ENCODE measurements at regions not wholly inside any gene's neighbourhood (a gene's known extent, or its start where the extent isn't known, plus 50 kb on each side); places are given as distances from the start of the nearest gene placed in this dataset.
A peak's percentile ranks its signal among the peaks of the same experiment; 100 is the strongest.
"Not testable (repeated sequence)": the region's sequence is repeated elsewhere in the genome, so short reads cannot be mapped to it uniquely, and the experiment has no call there.

DNA sequence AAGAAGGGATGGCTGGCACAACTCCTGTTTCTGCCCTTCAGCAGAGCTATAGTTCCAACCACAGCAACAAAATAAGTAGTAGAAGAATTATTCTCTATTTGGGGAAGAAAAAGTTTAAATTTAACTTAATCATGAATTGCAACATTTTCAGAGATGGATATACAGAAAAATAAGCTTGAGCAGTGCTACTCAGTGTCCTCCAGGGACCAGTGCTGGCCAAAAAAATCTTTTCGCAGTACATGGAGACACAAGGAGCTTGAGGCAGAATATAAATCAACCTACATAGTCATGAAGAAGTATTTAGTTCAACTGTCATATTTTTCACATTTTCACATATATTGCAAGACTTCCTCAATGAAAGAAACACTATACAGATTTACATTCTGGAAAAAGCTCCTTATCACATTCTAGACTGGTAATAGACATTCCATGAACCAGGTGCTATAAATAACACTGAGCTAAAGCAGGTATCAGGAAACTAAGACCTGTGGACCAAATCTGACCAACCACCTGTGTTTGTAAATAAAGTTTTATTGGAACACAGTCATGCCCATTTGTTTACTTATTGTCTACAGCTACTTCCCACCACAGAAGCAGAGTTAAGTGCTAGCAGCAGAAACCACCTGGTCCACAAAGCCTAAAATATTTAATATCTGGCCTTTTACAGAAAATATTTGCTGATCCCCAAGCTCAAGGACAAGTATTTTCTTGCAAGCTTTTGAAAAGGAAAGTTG, 101.9 kb downstream of the RGS21 start:
- DNase-seq (ENCODE audit: low read depth), result no peak

DNA sequence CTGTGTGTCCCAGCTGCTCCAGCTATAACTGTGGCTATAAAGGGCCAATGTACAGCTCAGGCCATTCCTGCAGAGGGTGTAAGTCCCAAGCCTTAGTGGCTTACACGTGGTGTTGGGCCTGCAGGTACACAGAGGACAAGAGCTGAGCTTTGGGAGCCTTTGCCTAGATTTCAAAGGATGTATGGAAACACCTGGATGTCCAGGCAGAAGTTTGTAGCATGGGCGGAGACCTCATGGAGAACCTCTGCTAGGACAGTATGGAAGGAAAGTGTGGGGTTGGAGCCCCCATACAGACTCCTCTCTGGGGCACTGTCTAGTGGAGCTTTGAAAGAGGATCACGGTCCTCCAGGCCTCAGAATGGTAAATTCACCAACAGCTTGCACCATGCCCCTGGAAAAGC, 113.9 kb downstream of the RGS21 start:
- no peak for DNase-seq (ENCODE audit: low read depth)

DNA sequence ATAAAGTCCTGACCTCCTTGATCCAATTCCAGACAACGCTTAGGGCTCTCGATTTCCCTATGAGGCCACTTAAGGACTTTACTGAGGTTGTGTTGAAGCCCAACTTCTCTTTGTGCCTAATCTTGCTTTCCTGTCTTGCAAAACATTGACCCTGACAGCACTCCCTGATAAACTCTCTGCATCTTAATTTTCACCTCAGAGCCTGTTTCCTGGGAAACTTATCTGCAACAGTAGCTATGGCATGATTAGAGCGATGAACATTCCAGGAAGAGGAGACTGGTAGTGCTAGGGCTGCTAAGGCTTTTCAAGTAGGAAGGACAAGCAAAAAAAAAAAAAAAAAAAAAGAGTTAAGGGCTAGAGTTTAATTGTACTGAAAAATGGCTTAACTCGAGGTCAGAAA, 118.9 kb downstream of the RGS21 start:
- DNase-seq (ENCODE audit: low read depth), result no peak

DNA sequence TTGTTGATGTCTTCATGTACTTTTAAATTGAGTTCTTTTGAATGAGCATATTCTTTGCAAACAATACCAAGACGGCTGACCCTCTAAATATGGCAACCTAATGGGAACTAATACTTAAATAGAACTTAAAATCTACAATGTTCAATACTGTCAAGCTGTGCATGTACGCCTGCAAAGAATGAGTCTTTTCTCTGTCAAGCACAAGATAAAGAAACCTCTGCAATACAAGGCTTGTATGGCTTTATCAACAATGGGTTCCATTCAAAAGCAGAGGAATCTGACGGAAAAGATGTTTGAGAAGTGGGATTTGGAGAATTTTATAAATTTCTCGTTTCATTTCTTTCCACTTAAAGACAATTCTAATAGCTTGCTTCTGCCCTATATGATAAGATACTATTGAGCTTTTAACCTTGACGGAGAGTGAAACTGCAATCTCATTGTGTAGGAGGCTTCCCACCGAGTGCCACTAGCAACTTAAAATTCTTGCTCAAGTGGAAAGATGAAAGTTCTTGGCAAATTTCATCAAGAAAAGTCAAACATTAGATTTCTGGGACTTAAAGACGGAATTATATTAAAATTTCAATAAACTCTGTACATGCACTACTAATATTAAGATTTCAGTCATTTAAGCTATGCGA, 119.8 kb downstream of the RGS21 start:
- DNase-seq (ENCODE audit: low read depth), result no peak

DNA sequence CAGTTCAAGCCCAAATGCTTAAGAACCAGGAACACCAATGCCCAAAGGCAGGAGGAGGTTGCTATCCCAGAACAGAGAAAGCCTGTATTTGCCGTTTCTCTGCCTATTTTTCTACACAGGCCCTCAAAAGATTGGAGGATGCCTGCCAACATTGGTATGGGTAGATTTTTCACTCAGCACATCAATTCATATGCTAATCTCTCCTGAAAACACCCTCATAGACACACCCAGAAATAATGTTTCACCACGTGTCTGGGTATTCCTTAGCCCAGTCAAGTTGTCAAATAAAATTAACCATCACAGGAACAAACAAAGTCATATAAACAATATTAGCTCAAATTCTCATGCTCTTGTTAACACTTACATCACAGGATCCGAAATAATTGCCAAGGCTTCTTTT, 121.9 kb downstream of the RGS21 start:
- no peak for DNase-seq (ENCODE audit: low read depth)

DNA sequence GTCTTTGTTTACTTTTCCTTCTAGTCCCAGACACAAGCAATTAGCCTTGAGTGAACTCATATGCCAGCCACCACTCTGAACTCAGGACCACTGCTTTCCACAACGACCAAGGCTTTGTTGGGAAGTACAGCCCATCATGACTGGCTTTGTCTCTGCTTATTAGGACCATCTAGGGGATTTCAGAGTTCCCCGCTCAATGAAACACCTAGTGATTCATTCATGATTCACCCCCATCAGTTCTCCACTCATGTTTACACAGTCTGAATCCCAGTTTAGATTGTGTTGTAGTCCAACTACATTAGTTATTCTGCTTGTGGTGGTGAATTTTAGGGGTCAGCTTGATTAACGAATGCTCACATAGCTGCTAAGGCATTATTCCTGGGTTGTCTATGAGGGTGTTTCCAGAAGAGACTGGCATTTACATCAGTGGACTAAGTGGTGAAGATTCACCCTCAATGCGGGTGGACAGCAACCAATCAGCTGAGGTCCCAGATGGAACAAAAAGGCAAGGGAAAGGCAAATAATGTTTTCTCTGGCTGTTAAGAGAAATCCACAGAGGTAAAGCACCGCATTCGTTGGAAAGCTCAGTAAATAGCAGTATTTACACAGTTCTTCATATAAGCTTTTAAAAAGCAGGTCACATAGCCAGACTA, 122.7 kb downstream of the RGS21 start:
- DNase-seq (ENCODE audit: low read depth), result peak; percentile 87

DNA sequence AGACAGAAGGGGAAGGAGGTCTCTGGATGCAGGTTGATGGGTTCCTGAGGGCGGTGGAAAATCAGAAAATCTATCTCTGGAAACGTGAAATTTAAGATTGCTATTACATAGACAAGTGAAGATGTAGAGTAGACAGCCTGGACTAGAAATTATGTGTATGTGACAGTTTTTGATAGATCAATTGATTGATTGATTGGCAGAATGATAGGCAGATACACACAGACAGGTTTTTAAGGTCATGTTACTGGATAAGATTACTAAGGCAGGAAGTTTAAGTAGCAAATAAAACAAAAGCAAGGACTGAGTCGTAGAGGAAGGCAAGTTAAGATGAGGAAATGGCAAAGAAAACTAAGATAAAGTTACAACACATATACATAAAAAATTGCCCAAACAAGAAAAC, 124.7 kb downstream of the RGS21 start:
- DNase-seq (ENCODE audit: low read depth), result no peak

DNA sequence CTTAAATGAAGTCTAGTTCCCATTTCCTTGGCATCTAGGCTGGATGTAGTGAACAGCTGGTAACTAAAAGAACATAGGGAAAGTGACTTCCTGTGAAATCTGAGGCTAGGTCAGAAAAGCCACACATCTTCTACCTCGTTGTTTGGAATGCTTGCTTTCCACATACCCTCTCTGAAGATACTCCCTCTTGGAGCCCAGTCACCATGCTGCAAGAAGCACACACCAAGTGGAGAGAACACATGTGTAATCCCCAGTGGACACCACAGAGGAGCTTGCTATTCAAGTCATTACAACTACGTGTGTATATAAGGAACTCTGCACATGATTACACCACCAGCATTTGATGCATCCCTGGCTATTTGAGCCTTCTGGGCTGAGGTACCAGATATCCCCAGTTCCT, 125.9 kb downstream of the RGS21 start:
- DNase-seq (ENCODE audit: low read depth), result peak; percentile 21

DNA sequence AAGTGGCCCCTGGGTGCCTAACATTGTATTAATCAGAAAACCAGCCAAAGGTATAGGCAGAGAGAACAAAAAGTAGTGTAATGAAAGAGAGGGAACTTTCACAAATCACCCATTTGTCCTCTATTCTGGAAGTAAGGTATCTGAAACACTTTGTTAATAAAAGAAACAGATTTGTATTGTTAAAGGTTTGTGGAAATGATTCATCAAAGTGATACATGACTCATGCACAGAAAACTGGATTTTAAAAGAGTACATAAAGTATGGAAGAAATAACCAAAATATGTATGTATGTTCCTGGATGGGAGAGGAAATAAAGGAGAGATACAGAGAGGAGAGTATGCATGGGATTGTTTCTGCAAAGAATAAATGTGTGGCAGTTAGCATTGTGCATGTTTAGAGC, 126.8 kb downstream of the RGS21 start:
- peak; percentile 30 for DNase-seq (ENCODE audit: low read depth)

DNA sequence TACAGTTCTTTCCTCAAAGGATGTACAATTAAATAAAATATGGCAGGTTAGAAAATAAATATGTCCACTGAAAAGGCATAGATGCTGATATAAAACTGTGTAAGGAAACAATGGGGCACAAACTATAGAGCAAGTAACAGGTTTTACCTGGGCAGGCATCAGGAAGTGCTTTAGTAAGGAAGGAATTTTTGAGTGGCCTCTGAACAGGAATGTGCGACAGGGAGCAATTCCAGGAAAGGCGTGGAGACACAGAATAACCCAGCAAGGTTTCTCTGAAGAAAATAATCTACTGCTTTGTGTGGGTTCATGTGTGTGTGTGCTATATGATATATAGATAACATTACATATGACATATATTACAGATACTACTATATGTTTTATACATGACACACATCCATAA, 128.4 kb downstream of the RGS21 start:
- no peak for DNase-seq (ENCODE audit: low read depth)

DNA sequence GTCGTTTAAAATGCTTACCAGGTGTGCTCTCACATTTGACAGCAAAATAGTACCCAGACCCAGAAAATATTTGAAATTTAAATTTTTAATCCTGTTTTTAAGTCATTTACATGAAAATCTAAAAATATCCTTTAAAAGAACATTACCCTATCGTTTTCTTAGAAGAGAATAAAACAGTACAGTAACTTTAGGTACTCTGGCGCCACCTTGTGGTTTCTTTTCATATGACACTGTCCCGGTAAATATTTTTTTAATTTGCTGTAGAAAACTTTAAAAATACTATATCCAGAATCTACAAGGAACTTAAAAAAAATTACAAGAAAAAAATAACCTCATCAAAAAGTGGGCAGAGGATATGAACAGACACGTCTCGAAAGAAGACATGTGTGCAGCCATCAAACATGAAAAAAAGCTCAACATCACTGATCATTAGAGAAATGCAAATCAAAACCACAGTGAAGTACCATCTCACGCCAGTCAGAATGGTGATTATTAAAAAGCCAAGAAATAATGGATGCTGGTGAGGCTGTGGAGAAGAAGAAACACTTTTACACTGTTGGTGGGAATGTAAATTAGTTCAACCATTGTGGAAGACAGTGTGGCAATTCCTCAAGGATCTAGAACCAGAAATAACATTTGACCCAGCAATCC, 129.2 kb downstream of the RGS21 start:
- peak; percentile 44 for DNase-seq (ENCODE audit: low read depth)

DNA sequence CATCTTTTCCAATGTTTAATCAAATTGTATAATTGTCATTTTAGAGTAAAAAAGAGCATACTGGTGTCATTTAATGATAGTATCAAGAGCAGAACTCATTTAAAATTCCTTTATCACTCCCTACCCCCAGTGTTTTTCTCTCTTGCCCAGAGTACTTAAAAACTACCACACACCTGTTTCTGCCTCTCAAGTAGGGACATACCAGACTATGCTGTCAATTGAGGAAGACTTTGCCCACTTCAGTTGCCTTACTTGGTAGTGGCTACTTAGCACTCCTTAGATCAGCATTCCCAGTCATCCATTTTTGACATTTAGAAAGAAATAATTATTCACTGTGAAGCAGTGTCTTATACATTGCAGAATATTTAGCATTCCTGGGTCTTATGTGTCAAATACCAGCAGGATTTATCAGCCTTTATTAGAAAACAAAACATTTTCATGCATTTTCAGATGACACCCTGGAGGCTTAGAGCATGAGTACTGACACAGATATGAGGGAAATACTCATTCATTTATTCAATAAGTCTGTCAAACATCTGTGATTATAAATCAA, 127.5 kb upstream of the RGS1 start:
- DNase-seq (ENCODE audit: low read depth), result peak; percentile 48

DNA sequence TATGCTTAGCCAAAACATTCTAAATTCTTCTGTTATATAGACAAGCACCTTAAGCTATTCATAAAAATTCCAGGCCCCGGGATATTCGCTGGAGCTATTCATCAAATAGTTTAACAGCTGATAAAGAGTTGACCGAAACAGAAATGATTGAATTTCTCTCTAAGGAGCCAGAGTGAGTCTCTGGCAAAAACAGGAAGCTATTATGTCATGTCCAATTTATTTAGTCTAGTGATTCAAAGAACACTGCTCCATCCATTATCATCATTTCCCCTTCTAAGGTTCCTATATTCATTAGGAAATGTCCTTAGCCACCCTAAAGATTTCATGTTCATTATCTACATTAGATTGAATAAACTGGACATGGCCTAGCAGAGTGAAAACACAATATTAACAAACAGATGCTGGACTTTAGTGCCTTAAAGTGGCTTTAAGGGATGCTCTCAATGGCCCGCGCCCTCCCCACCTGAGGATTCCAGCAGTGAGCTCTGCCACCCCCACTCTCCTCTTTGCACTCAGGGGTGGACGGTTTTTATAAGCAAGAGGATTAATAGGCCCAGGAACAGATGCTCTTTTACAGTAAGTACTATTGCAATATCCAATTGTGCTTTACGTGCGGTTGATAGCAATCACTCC, 122.1 kb upstream of the RGS1 start:
- peak; percentile 69 for DNase-seq (ENCODE audit: low read depth)

DNA sequence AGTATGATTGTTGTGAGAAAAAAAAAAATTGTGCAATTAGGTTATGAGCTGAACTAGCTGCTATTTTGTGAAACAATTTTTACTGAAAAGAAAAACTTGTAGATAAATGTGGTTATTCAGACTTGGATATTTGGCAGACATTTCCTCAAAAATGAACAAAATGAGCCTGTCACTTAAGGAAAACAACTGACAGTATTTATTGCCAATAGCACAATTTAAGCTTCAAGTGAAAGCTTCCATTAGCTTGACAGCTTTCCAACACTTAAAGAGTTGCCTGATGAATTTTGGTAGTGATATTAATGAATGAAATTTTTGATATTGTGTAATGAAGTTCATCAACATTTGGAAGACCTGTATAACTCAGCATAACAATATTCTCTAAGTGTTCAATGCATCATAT, 116.1 kb upstream of the RGS1 start:
- DNase-seq (ENCODE audit: low read depth), result no peak

DNA sequence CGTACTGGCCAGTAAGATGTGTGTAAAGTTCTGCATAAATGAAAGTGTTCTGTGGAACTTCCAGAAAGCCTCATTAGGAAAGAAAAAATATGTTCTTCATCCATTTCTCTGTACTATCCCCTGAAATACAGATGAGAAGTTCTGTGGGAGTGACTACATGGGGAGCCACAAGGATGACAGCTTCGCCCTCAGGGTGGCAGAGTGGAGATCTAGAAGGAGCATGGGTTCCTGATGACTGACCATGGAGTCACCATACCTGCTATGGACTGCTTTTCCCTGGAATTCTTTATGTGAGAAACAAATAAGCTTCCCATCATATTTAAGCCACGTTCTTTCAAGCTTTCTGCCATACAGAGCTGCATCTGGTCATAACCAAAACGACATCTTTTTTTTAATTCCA, 113.9 kb upstream of the RGS1 start:
- DNase-seq (ENCODE audit: low read depth), result no peak

DNA sequence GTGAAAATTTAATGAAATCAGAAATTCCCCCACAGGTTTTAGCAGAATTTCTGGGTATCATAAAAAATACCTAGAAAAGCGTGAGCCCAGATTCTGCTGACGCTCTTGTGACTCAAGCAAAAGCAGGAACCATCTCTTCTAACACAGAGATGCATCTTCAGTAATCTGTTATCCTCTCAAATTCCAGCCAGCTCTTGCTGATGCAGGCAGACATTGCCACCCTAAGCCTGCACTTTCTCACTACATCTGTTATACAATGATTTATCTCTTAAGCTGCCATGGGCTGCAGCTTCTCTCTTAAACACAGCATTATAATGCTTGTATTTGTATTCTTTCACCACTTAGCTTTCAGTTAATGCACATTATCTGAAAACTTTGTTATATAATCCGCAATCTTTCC, 113.0 kb upstream of the RGS1 start:
- no peak for DNase-seq (ENCODE audit: low read depth)

DNA sequence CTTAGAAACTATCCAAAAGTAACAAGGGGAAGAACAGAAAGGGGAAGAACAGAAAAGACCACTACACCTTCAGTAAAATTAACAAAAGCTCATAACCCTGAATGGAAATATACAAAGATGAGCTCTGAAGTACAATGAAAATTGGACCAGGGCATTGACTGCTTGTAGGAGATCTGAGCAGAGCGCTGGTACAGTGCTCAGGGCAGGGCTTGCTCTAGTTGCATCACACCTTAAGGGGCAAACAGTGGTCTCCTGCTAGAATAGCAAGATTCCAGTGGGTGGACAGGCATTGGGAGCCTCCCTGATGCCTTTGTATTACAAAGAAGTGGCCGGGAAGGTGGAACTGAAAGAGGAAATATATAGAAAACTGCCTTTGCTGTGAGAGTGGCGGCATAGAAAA, 111.9 kb upstream of the RGS1 start:
- no peak for DNase-seq (ENCODE audit: low read depth)

DNA sequence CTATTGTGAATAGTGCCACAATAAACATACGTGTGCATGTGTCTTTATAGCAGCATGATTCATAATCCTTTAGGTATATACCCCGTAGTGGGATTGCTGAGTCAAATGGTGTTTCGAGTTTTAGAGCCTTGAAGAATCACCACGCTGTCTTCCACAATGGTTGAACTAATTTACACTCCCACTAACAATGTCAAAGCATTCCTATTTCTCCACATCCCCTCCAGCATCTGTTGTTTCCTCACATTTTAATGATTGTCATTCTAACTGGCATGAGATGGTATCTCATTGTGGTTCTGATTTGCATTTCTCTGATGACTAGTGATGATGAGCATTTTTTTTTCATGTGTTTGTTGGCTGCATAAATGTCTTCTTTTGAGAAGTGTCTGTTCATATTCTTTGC, 110.4 kb upstream of the RGS1 start:
- not testable (repeated sequence) for DNase-seq (ENCODE audit: low read depth)

DNA sequence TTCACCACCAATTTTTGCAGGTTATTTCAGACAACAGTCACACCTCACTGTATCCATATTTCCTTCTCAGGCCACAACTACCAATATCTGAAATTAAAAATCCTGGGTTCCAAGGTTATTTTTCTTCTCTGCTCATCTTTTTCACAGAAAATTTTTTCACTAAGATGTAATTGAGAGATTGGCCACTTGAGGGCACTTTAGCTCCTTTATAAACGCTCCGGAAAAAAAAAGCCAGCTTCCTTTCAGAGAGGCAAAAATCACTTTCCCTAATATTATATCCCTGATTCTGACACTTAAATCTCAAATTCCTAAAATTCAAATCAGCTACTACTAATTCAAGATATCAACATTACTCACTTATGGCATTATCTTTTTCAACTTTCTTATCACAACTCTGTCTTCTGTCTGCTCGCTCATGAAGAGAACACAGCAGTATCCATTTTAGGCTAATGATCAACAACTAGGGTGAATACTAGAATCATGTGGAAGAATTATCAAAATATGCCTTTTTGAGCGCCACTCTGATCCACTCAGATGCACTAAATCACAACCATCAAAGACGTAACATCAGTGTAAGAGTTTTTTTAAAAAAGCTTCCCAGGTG, 101.4 kb upstream of the RGS1 start:
- DNase-seq (ENCODE audit: low read depth), result peak; percentile 25

DNA sequence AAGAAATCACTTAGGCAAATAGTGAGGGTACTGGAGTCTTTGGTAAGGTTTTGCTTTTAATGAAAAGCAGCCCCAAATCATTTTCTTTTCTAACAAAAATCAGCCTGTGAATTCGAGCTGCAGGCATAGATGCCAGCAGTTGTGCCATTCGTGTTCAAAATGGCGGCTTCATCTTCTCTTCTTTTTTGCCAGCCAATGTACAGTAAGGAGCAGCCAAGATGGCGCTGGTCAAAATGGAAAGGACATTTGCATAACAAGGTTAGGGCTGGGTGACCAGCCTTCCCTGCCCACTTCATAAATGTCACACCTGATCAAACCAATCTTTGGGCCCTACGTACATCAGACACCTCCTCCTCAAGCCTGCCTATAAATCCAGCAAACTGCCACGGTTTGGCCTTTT, 100.2 kb upstream of the RGS1 start:
- no peak for DNase-seq (ENCODE audit: low read depth)

DNA sequence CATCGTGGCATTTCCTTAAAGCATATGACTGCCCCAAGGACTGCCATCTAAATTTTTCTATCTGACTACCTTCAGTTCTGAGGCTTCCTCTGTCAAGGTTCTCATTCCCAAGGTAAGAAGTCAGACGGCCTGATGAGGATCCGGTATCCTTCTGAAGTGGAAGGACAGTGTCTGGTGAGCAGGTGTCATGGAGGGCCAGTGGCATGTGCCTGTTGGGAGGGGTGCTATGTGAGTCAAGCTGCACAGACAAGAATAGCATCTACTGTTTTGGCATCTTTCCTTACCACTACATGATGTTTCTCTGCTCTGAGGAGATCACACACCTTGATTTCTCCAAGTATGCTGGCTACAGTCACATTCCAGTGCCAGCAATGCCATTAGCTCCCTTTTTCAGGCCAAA, 99.6 kb upstream of the RGS1 start:
- DNase-seq (ENCODE audit: low read depth), result no peak

DNA sequence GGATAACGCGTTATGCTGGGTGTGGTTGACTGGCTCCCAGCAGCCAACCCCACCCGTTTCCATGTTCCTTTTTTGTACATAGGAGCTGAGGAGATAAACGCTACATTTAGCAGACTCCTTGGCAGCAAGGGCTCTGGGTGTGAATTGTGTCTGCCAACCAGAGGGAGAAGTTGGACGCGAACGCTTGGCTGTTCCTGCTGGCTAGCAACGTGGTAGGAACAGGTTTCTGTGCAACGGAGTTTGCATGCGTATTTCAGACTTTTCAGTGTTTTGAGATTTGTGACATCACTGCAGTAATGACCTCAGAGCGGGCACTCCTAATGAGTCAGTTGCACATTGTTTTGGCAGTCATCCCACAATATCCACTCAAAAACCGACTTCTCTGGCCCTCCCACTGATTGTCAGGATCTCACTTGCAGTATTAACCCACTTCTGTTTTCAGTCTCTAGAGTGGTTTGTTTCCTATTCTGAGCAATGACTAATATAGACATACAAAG, 98.7 kb upstream of the RGS1 start:
- peak; percentile 73 for DNase-seq (ENCODE audit: low read depth)
